ENCODE measurements at regions not wholly inside any gene's neighbourhood (a gene's known extent, or its start where the extent isn't known, plus 50 kb on each side); places are given as distances from the start of the nearest gene placed in this dataset.
"Not testable (repeated sequence)": the region's sequence is repeated elsewhere in the genome, so short reads cannot be mapped to it uniquely, and the experiment has no call there.

DNA sequence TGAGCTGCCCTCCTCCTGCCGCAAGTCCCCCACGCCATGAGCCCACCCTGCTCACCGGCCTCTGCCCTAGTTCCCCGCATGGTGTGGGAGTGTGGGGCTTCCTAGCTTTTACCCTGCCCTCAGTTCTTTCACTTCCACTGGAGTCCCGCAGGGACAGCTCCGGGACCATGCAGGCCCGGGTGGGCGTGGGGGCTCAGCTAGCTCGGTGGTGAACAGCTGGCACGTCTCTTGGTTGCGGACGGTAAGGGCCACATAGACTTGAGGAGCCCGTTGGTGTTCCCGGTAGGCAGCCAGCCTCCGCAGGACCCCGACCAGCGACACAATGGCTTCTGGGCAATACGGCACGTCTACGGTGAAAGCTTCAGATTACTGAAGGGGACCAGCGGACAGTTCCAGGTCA is 108.9 kb upstream of the CCZ1B start:
- H3K36me3 Mint-ChIP-seq (ENCODE audit: low read depth): no peaks in the 10 kb centered on the region
- H3K9me3 Mint-ChIP-seq: no peaks in the 10 kb centered on the region
- DNase-seq: no peak
- ChIA-PET CTCF (no interaction called here), POLR2A (no interaction called here)
- intact Hi-C loops (cut with micrococcal nuclease): no loop called here
- no peak overlapping the region for H3K4me3 Mint-ChIP-seq
- ATAC-seq (ENCODE audit: low read depth): no peak
- no peak for TF ChIP-seq CTCF (IDR thresholded peaks at IDR 0.05)
- peaks cover 2% of the 10 kb centered on the region for H3K27me3 Mint-ChIP-seq
- no peak overlapping the region for H3K27ac Mint-ChIP-seq
- no peaks in the 10 kb centered on the region for H3K4me1 Mint-ChIP-seq

DNA sequence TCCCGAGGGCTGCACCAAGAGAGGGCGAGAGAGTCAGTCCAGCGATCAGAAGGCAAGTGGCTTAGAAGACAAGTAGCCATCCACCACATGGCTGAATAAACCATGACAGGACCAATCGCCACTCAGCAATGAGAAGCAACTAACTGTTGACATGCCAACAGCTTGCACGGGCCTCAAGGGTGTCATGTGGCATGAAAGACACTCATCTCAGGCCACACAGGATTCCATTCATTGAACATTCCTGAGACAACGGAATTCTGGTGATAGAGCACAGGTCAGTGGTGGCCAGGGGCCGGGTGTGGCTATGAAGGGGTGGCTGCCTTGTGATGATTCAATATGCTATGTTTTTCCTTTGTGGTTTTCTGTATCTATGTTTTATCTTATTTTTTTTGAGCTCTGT is 110.6 kb upstream of the CCZ1B start:
- H3K36me3 Mint-ChIP-seq (ENCODE audit: low read depth); ATAC-seq (ENCODE audit: low read depth); DNase-seq; H3K27ac Mint-ChIP-seq; H3K4me3 Mint-ChIP-seq; H3K27me3 Mint-ChIP-seq; intact Hi-C loops (cut with micrococcal nuclease); POLR2A ChIA-PET; H3K4me1 Mint-ChIP-seq; CTCF ChIA-PET; H3K9me3 Mint-ChIP-seq: not testable (repeated sequence)

- H3K27me3 Mint-ChIP-seq; H3K9me3 Mint-ChIP-seq; CTCF ChIA-PET; H3K4me1 Mint-ChIP-seq; H3K36me3 Mint-ChIP-seq (ENCODE audit: low read depth); H3K27ac Mint-ChIP-seq; DNase-seq; ATAC-seq (ENCODE audit: low read depth); H3K4me3 Mint-ChIP-seq; POLR2A ChIA-PET; intact Hi-C loops (cut with micrococcal nuclease): not testable (repeated sequence)
Observed at GRCh38 chr7:6937746-6938145, 111.7 kb upstream of the CCZ1B start.

- DNase-seq; H3K27ac Mint-ChIP-seq; POLR2A ChIA-PET; H3K27me3 Mint-ChIP-seq; H3K9me3 Mint-ChIP-seq; H3K36me3 Mint-ChIP-seq (ENCODE audit: low read depth); ATAC-seq (ENCODE audit: low read depth); intact Hi-C loops (cut with micrococcal nuclease); H3K4me3 Mint-ChIP-seq; H3K4me1 Mint-ChIP-seq; CTCF ChIA-PET: not testable (repeated sequence)
Observed at GRCh38 chr7:6938284-6938683, 112.2 kb upstream of the CCZ1B start.

- DNase-seq; H3K36me3 Mint-ChIP-seq (ENCODE audit: low read depth); H3K27ac Mint-ChIP-seq; H3K27me3 Mint-ChIP-seq; ATAC-seq (ENCODE audit: low read depth); H3K4me3 Mint-ChIP-seq; H3K9me3 Mint-ChIP-seq; CTCF ChIA-PET; POLR2A ChIA-PET; H3K4me1 Mint-ChIP-seq; intact Hi-C loops (cut with micrococcal nuclease): not testable (repeated sequence)
Observed at GRCh38 chr7:6939126-6939525, 113.1 kb upstream of the CCZ1B start.

DNA sequence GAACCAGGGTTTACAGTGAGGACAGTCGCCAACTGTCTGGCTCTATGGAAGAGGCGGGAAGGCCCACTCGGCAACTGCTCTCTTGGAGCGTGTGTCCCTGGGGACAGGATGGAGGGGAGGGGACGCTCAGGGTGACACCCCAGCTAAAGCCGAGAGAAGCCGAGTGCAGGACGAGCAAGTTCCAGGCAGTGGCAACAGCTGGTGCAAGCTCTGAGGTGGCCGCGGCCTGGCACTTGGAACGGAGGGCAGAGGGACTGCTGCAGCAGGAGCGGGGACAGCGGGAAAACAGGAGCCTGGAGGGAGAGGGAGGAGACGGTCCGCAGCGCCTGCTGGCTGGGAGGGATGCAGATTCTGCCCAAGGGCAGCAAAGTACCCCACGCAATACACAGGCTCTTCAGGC is 113.8 kb upstream of the CCZ1B start:
- CTCF ChIA-PET; intact Hi-C loops (cut with micrococcal nuclease); H3K36me3 Mint-ChIP-seq (ENCODE audit: low read depth); H3K27ac Mint-ChIP-seq; H3K27me3 Mint-ChIP-seq; POLR2A ChIA-PET; H3K4me3 Mint-ChIP-seq; DNase-seq; H3K9me3 Mint-ChIP-seq; H3K4me1 Mint-ChIP-seq; ATAC-seq (ENCODE audit: low read depth): not testable (repeated sequence)

GRCh38 chr7:6946873-6947272 is 120.8 kb upstream of the CCZ1B start:
- H3K27me3 Mint-ChIP-seq: peaks cover 11% of the 10 kb centered on the region
- H3K4me3 Mint-ChIP-seq; ATAC-seq (ENCODE audit: low read depth); H3K36me3 Mint-ChIP-seq (ENCODE audit: low read depth); H3K9me3 Mint-ChIP-seq; H3K4me1 Mint-ChIP-seq; CTCF ChIA-PET; intact Hi-C loops (cut with micrococcal nuclease); DNase-seq; POLR2A ChIA-PET; H3K27ac Mint-ChIP-seq: not testable (repeated sequence)

DNA sequence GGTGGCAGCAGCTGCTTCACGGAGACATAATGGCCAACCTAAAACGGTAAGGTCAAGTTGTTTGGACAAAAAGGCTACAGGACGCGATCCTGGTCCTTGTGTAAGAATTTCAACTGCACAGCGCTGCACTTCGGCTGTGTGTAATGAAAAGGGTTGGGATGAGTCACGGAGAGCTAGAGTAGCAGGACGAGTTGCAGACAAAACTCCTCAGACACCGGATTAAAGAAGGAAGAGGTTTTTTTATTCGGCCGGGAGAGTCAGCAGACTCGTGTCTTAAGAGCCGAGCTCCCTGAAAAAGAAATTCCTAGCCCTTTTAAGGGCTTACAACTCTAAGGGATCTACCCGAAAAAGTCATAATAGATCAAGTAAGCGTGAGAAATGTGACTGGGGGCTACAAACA is 124.2 kb upstream of the CCZ1B start:
- POLR2A ChIA-PET; DNase-seq; H3K27ac Mint-ChIP-seq; H3K9me3 Mint-ChIP-seq; H3K36me3 Mint-ChIP-seq (ENCODE audit: low read depth); H3K4me1 Mint-ChIP-seq; ATAC-seq (ENCODE audit: low read depth); H3K4me3 Mint-ChIP-seq; CTCF ChIA-PET: not testable (repeated sequence)
- intact Hi-C loops (cut with micrococcal nuclease): loop anchor here (5.0 kb wide), 1 partner anchor 592 kb away; no protein-coding TSS in a partner anchor
- H3K27me3 Mint-ChIP-seq: peaks cover 13% of the 10 kb centered on the region

- H3K27me3 Mint-ChIP-seq; H3K4me3 Mint-ChIP-seq; H3K36me3 Mint-ChIP-seq (ENCODE audit: low read depth); H3K27ac Mint-ChIP-seq; ATAC-seq (ENCODE audit: low read depth); H3K9me3 Mint-ChIP-seq; H3K4me1 Mint-ChIP-seq; DNase-seq; POLR2A ChIA-PET: not testable (repeated sequence)
- CTCF ChIA-PET: interaction anchor here (1.4 kb wide), 1 partner anchor 1344 kb away, joined by 3 read pairs; no protein-coding TSS in a partner anchor
- intact Hi-C loops (cut with micrococcal nuclease): loop anchor here (5.0 kb wide), 1 partner anchor 591 kb away; no protein-coding TSS in a partner anchor
Observed at GRCh38 chr7:6951553-6951952, 125.5 kb upstream of the CCZ1B start.

GRCh38 chr7:6953138-6953797 is 127.2 kb upstream of the CCZ1B start:
- H3K4me3 Mint-ChIP-seq; H3K36me3 Mint-ChIP-seq (ENCODE audit: low read depth); ATAC-seq (ENCODE audit: low read depth); H3K4me1 Mint-ChIP-seq; H3K9me3 Mint-ChIP-seq; H3K27me3 Mint-ChIP-seq; POLR2A ChIA-PET; DNase-seq; CTCF ChIA-PET; H3K27ac Mint-ChIP-seq: not testable (repeated sequence)
- intact Hi-C loops (cut with micrococcal nuclease): loop anchor here (5.0 kb wide), 1 partner anchor 589 kb away; no protein-coding TSS in a partner anchor

- CTCF ChIA-PET; H3K9me3 Mint-ChIP-seq; H3K27ac Mint-ChIP-seq; H3K4me3 Mint-ChIP-seq; POLR2A ChIA-PET; H3K27me3 Mint-ChIP-seq; ATAC-seq (ENCODE audit: low read depth); DNase-seq; H3K36me3 Mint-ChIP-seq (ENCODE audit: low read depth); H3K4me1 Mint-ChIP-seq: not testable (repeated sequence)
- intact Hi-C loops (cut with micrococcal nuclease): loop anchor here (5.0 kb wide), 1 partner anchor 589 kb away; no protein-coding TSS in a partner anchor
Observed at GRCh38 chr7:6953798-6954181, 127.7 kb upstream of the CCZ1B start.

DNA sequence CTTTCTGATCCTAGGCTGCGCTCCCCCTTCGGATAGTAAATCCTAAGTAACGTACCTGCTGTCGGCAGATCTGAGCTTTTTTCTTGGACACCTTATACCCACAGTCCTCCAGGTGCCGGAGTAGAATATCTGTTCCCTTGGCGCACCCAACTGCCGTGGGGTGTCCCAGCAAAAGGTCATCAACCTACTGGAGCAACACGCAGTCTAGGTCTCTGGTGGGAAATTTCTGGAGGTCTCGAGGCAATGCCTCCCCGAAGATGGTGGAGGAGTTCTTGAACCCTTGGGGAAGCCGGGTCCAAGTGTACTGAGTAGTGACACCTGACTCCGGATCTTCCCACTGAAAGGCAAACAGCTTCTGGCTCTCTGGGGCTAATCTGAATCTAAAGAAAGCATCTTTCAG is 129.3 kb upstream of the CCZ1B start:
- H3K4me3 Mint-ChIP-seq; H3K4me1 Mint-ChIP-seq; ATAC-seq (ENCODE audit: low read depth); H3K27me3 Mint-ChIP-seq; H3K9me3 Mint-ChIP-seq; DNase-seq; intact Hi-C loops (cut with micrococcal nuclease); H3K36me3 Mint-ChIP-seq (ENCODE audit: low read depth); POLR2A ChIA-PET; CTCF ChIA-PET; H3K27ac Mint-ChIP-seq: not testable (repeated sequence)

All from activated B cell treated with CpG ODN at 0.5 μM for 24 hours (primary cell).